Cerebellar cortex (tissue), 1 donor: ENCODE measurements at regions not wholly inside any gene's neighbourhood (a gene's known extent, or its start where the extent isn't known, plus 50 kb on each side); places are given as distances from the start of the nearest gene placed in this dataset.

ENCODE experiments used
- DNase-seq: peaks from one replicate; pipeline ENCODE4 v3.0.0-alpha.2; 2015; ENCODE audit warnings: low spot score

GRCh38 chr9:87824216-87824875 is 58.3 kb upstream of the SPATA31E1 start:
- DNase-seq, result no peak

GRCh38 chr9:87824886-87825285 is 57.8 kb upstream of the SPATA31E1 start:
- no peak for DNase-seq

- DNase-seq, result no peak
Observed at GRCh38 chr9:87826331-87826730, 56.3 kb upstream of the SPATA31E1 start.

GRCh38 chr9:87827341-87827740 is 55.3 kb upstream of the SPATA31E1 start:
- no peak for DNase-seq

GRCh38 chr9:87829756-87830155 is 52.9 kb upstream of the SPATA31E1 start:
- DNase-seq, result no peak

GRCh38 chr9:87830446-87830845 is 52.2 kb upstream of the SPATA31E1 start:
- no peak for DNase-seq

- DNase-seq, result no peak
Observed at GRCh38 chr9:87831159-87831558, 51.5 kb upstream of the SPATA31E1 start.
